Natural killer cell (primary cell): ENCODE measurements at regions not wholly inside any gene's neighbourhood (a gene's known extent, or its start where the extent isn't known, plus 50 kb on each side); places are given as distances from the start of the nearest gene placed in this dataset.

ENCODE experiments used
- ATAC-seq, 3 donors: fragments of 150-1000 bp in 2 of 3; fragments of 200-7000 bp in 1 of 3; cut with Tn5 transposase; 1 replicate in 1 of 3; 2 replicates in 2 of 3; pipeline ENCODE4 v1.10.0; 2021; ENCODE audit warnings: mild to moderate bottlenecking in 2 of 3, moderate library complexity in 2 of 3
- DNase-seq, 2 donors: peaks; one replicate each; pipeline versions ENCODE4 v3.0.0 to v3.0.0-alpha.2; 2013 to 2021; ENCODE audit warnings: mixed read lengths in 1 of 2
- H3K27ac ChIP-seq: one replicate; pipeline ENCODE4 v1.5.1; 2013; ENCODE audit warnings: mild to moderate bottlenecking, low read length
- H3K27me3 ChIP-seq: one replicate; pipeline ENCODE4 v1.6.1; 2013; ENCODE audit warnings: low read length; ENCODE audit not compliant: control insufficient read depth, insufficient read depth
- H3K36me3 ChIP-seq: one replicate; pipeline ENCODE4 v1.6.1; 2013; ENCODE audit warnings: low read length; ENCODE audit not compliant: control insufficient read depth, insufficient read depth
- H3K4me1 ChIP-seq: one replicate; pipeline ENCODE4 v1.6.1; 2013; ENCODE audit warnings: low read length; ENCODE audit not compliant: control insufficient read depth, insufficient read depth
- H3K4me3 ChIP-seq: one replicate; pipeline ENCODE4 v1.5.1; 2013; ENCODE audit warnings: low read length
- H3K9me3 ChIP-seq: one replicate; pipeline ENCODE4 v1.6.1; 2013; ENCODE audit warnings: low read length; ENCODE audit not compliant: control insufficient read depth, insufficient read depth
- H3K27ac Mint-ChIP-seq, 2 donors: one replicate each; pipeline ENCODE4 v1.8.0; 2022; ENCODE audit warnings: mild to moderate bottlenecking in 2 of 2, mixed read lengths in 2 of 2, moderate library complexity in 1 of 2
- H3K27me3 Mint-ChIP-seq, 2 donors: one replicate each; pipeline ENCODE4 v1.8.0; 2022; ENCODE audit warnings: low read depth in 2 of 2, mixed read lengths in 2 of 2
- H3K36me3 Mint-ChIP-seq: one replicate; pipeline ENCODE4 v1.8.0; 2022; ENCODE audit warnings: mixed read lengths
- H3K4me1 Mint-ChIP-seq, 2 donors: one replicate each; pipeline ENCODE4 v1.8.0; 2022; ENCODE audit warnings: mixed read lengths in 2 of 2
- H3K4me3 Mint-ChIP-seq: one replicate; pipeline ENCODE4 v1.8.0; 2022; ENCODE audit warnings: mild to moderate bottlenecking, moderate library complexity, mixed read lengths
- H3K9me3 Mint-ChIP-seq, 2 donors: one replicate each; pipeline ENCODE4 v1.8.0; 2022; ENCODE audit warnings: mixed read lengths in 2 of 2
- WGBS: methylation state at CpG from one replicate; pipeline ENCODE4 v1.1.7; 2013; ENCODE audit warnings: missing lambda C conversion rate; ENCODE audit not compliant: insufficient coverage; 5-methylcytosine and 5-hydroxymethylcytosine counted together
- intact Hi-C: fragments of 100-400 bp; cut with micrococcal nuclease; formaldehyde crosslinking; loops from one replicate; pipeline ENCODE4 v1.14.2; 2022
- TF ChIP-seq, protein P1 (sequence below): fragments of 200-600 bp; IDR thresholded peaks from one replicate; pipeline ENCODE4 v1.8.0; 2022; ENCODE audit warnings: antibody characterized with exemption

DNA sequence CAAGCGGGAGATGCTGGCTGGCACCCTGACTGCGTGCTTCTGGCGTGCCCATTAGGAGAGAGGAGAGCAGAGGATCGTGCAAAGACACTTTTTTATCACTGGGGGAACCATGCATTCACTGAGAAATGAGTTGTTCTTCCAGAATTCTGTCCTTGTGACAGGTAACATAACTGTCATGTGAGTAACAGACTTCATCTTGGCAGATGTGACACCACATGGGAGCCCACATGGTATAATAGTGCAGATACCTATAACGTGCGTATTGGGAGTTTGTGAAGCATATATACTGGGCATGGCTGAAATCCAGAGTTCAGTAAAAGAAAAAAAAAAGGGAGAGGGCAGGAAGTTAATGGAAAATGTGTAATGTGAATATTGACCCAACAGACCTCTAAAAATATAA lies 159.6 kb upstream of the BACE2 start:
- Mint-ChIP-seq H3K9me3 (peaks cover 0 to 3% of the 10 kb centered on the region in 2 donors), H3K4me3 (no peak overlapping the region), H3K4me1 (no peaks in the 10 kb centered on the region), H3K36me3 (no peaks in the 10 kb centered on the region), H3K27ac (no peak overlapping the region), H3K27me3 (peaks cover 0 to 3% of the 10 kb centered on the region in 2 donors)
- TF ChIP-seq, protein P1, sequence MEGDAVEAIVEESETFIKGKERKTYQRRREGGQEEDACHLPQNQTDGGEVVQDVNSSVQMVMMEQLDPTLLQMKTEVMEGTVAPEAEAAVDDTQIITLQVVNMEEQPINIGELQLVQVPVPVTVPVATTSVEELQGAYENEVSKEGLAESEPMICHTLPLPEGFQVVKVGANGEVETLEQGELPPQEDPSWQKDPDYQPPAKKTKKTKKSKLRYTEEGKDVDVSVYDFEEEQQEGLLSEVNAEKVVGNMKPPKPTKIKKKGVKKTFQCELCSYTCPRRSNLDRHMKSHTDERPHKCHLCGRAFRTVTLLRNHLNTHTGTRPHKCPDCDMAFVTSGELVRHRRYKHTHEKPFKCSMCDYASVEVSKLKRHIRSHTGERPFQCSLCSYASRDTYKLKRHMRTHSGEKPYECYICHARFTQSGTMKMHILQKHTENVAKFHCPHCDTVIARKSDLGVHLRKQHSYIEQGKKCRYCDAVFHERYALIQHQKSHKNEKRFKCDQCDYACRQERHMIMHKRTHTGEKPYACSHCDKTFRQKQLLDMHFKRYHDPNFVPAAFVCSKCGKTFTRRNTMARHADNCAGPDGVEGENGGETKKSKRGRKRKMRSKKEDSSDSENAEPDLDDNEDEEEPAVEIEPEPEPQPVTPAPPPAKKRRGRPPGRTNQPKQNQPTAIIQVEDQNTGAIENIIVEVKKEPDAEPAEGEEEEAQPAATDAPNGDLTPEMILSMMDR: no peak
- ATAC-seq (no peak), DNase-seq (no peak)
- H3K36me3 ChIP-seq: no peaks in the 10 kb centered on the region
- peaks cover 3% of the 10 kb centered on the region for H3K9me3 ChIP-seq
- WGBS: 93% methylated on average over 6 of the region's 6 CpGs
- H3K4me3 ChIP-seq: no peak overlapping the region
- no peak overlapping the region for H3K27ac ChIP-seq
- H3K4me1 ChIP-seq: no peaks in the 10 kb centered on the region
- no peaks in the 10 kb centered on the region for H3K27me3 ChIP-seq
- intact Hi-C loops: no loop called here

DNA sequence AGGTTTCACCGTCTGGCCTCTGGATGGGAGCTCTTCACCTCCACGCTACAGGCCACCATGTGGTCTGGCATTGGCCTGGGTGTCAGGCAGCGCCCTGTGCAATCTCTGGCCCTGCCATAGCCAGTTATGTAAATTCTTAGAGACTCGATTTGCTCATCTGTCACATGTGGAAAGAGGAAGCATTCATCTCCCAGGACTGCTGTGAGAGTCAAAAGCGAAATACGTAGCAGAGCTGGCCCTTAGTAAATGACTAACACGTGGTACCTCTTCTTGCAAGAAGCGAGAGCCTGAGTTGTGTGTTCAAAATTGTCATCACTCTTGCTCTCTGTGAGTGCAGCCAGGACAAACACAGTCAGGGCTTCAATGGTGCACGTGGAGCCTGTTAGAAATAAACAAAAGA lies 159.0 kb upstream of the BACE2 start:
- ATAC-seq (no peak), DNase-seq (no peak)
- no peaks in the 10 kb centered on the region for H3K4me1 Mint-ChIP-seq
- H3K4me3 Mint-ChIP-seq: no peak overlapping the region
- peaks cover 2% of the 10 kb centered on the region for H3K9me3 ChIP-seq
- H3K27ac ChIP-seq: no peak overlapping the region
- WGBS: 68% methylated on average over 9 of the region's 9 CpGs
- H3K4me1 ChIP-seq: no peaks in the 10 kb centered on the region
- no peak overlapping the region for H3K27ac Mint-ChIP-seq
- intact Hi-C loops: no loop called here
- H3K27me3 ChIP-seq: no peaks in the 10 kb centered on the region
- H3K27me3 Mint-ChIP-seq: peaks cover 0 to 3% of the 10 kb centered on the region in 2 donors
- no peak overlapping the region for H3K4me3 ChIP-seq
- no peaks in the 10 kb centered on the region for H3K36me3 ChIP-seq
- H3K9me3 Mint-ChIP-seq: peaks cover 0 to 3% of the 10 kb centered on the region in 2 donors
- TF ChIP-seq, protein P1: no peak
- H3K36me3 Mint-ChIP-seq: no peaks in the 10 kb centered on the region

DNA sequence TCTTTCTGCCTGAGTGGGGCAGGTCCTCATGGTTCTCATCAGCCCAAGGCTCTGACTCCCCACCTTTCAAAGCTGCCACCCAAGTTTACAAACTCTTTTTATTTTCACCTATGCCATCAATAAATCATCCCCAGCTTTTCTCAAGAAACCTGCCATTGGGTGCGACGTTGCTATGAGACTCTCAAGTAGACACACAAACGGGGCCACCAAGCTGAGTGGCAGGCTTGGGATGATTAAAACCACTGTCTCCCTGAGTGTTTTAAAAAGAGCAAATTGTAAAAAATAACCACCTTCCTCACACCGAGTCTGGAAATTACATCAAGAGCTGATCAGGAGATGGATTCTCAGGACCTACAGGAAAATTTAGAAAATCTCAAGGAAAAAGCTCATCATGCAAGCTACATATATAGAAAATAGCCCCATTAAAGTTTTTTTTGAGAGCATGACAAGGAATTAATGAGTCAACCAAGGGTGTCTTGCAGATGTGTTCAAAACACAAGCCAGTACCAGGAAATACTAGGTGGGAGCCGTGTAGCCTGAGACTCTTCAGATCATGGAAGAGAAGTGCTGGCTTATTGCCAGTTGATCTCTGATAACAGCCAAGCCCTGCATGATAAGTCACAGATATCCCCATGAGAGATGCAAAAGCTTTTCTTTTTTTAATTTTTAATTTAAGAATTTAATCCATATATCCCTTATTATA lies 158.4 kb upstream of the BACE2 start:
- H3K4me3 ChIP-seq: no peak overlapping the region
- DNase-seq: no peak
- ATAC-seq: no peak
- peaks cover 0 to 3% of the 10 kb centered on the region in 2 donors for H3K27me3 Mint-ChIP-seq
- H3K4me3 Mint-ChIP-seq: no peak overlapping the region
- no peaks in the 10 kb centered on the region for H3K9me3 ChIP-seq
- H3K4me1 ChIP-seq: no peaks in the 10 kb centered on the region
- WGBS: 86% methylated on average over 5 of the region's 5 CpGs
- no peaks in the 10 kb centered on the region for H3K36me3 Mint-ChIP-seq
- H3K27ac ChIP-seq: no peak overlapping the region
- no peaks in the 10 kb centered on the region for H3K27me3 ChIP-seq
- H3K36me3 ChIP-seq: no peaks in the 10 kb centered on the region
- TF ChIP-seq, protein P1: no peak
- H3K4me1 Mint-ChIP-seq: no peaks in the 10 kb centered on the region
- intact Hi-C loops: no loop called here
- no peak overlapping the region for H3K27ac Mint-ChIP-seq
- peaks cover 0 to 3% of the 10 kb centered on the region in 2 donors for H3K9me3 Mint-ChIP-seq

DNA sequence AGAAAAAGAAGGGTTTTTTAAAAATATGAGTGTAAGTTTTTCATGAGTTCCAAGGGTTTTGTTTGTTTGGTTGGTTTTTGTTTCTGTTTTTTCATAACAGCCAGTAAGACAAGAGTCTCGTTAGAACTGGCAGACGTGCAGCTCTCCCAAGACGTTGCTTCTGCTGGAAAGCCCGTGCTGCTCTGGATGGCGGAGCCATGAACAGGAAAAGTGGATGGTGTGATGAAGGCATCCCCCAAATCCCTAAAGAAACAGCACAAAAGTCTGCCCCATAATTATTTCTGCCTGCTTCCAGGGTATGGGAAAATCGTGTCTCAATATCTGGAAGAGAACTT lies 157.9 kb upstream of the BACE2 start:
- 83% methylated on average over 4 of the region's 6 CpGs for WGBS
- no peak overlapping the region for H3K27ac ChIP-seq
- no peaks in the 10 kb centered on the region for H3K4me1 ChIP-seq
- intact Hi-C loops: no loop called here
- no peaks in the 10 kb centered on the region for H3K36me3 ChIP-seq
- Mint-ChIP-seq H3K27ac (no peak overlapping the region), H3K36me3 (no peaks in the 10 kb centered on the region), H3K27me3 (peaks cover 0 to 3% of the 10 kb centered on the region in 2 donors), H3K9me3 (peaks cover 0 to 3% of the 10 kb centered on the region in 2 donors), H3K4me3 (no peak overlapping the region), H3K4me1 (no peaks in the 10 kb centered on the region)
- no peak overlapping the region for H3K4me3 ChIP-seq
- no peaks in the 10 kb centered on the region for H3K9me3 ChIP-seq
- no peak for ATAC-seq
- H3K27me3 ChIP-seq: no peaks in the 10 kb centered on the region
- no peak for DNase-seq
- TF ChIP-seq, protein P1: no peak
